OCI-LY1 (cell line): ENCODE measurements at regions not wholly inside any gene's neighbourhood (a gene's known extent, or its start where the extent isn't known, plus 50 kb on each side); places are given as distances from the start of the nearest gene placed in this dataset.

Source experiments
- CTCF ChIP-seq: fragments of 200-600 bp; sonication (generic), shearing (Covaris generic); IDR thresholded peaks from 2 replicates; pipeline ENCODE4 v1.5.1; 2017; ENCODE audit warnings: mild to moderate bottlenecking, antibody characterized with exemption, low read length, moderate library complexity, mixed read lengths
- EZH2 ChIP-seq: fragments of 200-600 bp; sonication (generic), shearing (Covaris generic); IDR thresholded peaks from 2 replicates; pipeline ENCODE4 v1.8.0; 2017; ENCODE audit warnings: borderline replicate concordance, mixed run types, mild to moderate bottlenecking, antibody characterized with exemption, low read length, moderate library complexity, mixed read lengths

- TF ChIP-seq CTCF = no peak
- no peak for TF ChIP-seq EZH2
Measured at GRCh38 chr10:11684717-11685645, 57.2 kb upstream of the ECHDC3 start.
